ENCODE measurements at regions not wholly inside any gene's neighbourhood (a gene's known extent, or its start where the extent isn't known, plus 50 kb on each side); places are given as distances from the start of the nearest gene placed in this dataset.

DNA sequence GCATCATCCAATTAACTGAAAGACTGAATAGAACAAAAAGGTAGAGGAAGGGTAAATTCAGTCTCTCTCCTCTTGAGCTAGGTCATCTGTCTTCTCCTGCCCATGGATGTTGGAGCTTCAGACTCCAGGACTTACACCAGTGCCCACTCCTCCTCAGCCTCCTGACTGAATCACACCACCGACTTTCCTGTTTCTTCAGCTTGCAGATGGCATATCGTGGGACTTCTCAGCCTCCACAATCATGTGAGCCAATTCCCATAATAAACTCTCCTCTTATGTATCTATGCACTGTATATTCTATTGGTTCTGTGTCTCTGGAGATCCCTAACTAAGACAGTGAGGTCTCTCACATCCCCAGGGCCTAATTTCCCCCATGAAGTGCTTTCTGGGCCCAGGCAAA, 140.4 kb downstream of the CD47 start:
- no peak overlapping the region for H3K9ac ChIP-seq (replicated peaks; ENCODE audit: extremely low read depth, insufficient read depth, low read length)
- DNase-seq (ENCODE audit: low read depth, low spot score), result no peak
- BruUV-seq (replicated peaks), result no TSS peak
- dilution Hi-C loops (cut with MboI; ENCODE audit: extremely low pct_ligation_motif_present, low sequenced_read_pairs), result no loop called here
- no peak overlapping the region for H3K4me3 ChIP-seq (replicated peaks in 1 of 3; ENCODE audit: insufficient read depth in 1 of 3, low read depth in 1 of 3, low read length in 3 of 3)
- H3K9me3 ChIP-seq (replicated peaks; ENCODE audit: control insufficient read depth, insufficient read depth, low read length), result no peaks in the 10 kb centered on the region
- no peak overlapping the region for H3K27ac ChIP-seq (ENCODE audit: insufficient read depth, low read depth, low read length)
- TF ChIP-seq FOS (IDR thresholded peaks at IDR 0.05; ENCODE audit: borderline replicate concordance, insufficient read depth, low read length) (no peak), EZH2 (IDR thresholded peaks at IDR 0.05; ENCODE audit: borderline replicate concordance, low read depth, low read length, severe bottlenecking) (no peak), POLR2A (IDR thresholded peaks at IDR 0.05; ENCODE audit: low read depth, low read length) (no peak), GATA2 (IDR thresholded peaks at IDR 0.05; ENCODE audit: insufficient read depth, insufficient read length, low read depth, low read length) (no peak), POLR2AphosphoS5 (IDR thresholded peaks at IDR 0.05; ENCODE audit: insufficient read depth, low read depth, low read length) (no peak)
- TF ChIP-seq, protein P1, sequence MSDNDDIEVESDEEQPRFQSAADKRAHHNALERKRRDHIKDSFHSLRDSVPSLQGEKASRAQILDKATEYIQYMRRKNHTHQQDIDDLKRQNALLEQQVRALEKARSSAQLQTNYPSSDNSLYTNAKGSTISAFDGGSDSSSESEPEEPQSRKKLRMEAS (IDR thresholded peaks at IDR 0.05; ENCODE audit: insufficient read depth, insufficient read length), result no peak
- TF ChIP-seq, protein P2, sequence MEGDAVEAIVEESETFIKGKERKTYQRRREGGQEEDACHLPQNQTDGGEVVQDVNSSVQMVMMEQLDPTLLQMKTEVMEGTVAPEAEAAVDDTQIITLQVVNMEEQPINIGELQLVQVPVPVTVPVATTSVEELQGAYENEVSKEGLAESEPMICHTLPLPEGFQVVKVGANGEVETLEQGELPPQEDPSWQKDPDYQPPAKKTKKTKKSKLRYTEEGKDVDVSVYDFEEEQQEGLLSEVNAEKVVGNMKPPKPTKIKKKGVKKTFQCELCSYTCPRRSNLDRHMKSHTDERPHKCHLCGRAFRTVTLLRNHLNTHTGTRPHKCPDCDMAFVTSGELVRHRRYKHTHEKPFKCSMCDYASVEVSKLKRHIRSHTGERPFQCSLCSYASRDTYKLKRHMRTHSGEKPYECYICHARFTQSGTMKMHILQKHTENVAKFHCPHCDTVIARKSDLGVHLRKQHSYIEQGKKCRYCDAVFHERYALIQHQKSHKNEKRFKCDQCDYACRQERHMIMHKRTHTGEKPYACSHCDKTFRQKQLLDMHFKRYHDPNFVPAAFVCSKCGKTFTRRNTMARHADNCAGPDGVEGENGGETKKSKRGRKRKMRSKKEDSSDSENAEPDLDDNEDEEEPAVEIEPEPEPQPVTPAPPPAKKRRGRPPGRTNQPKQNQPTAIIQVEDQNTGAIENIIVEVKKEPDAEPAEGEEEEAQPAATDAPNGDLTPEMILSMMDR (IDR thresholded peaks at IDR 0.05; ENCODE audit: extremely low read depth in 1 of 2, insufficient read depth in 1 of 2, low read depth in 1 of 2, low read length in 2 of 2), result no peak
- FAIRE-seq, result no peak
- H4K20me1 ChIP-seq (replicated peaks; ENCODE audit: control insufficient read depth, extremely low read depth, insufficient read depth, low read length), result no peaks in the 10 kb centered on the region
- no peaks in the 10 kb centered on the region for H3K27me3 ChIP-seq (ENCODE audit: control insufficient read depth in 2 of 2, insufficient read depth in 2 of 2, low read length in 2 of 2)
- no peaks in the 10 kb centered on the region for H3K9me1 ChIP-seq (replicated peaks; ENCODE audit: control insufficient read depth, extremely low read depth, insufficient read depth, low read length)
- ChIA-PET CTCF (interaction anchor here (1.1 to 1.6 kb wide), 2 partner anchors 9 to 12 kb away, joined by 3 read pairs; no protein-coding TSS in a partner anchor), POLR2A (no interaction called here)
- intact Hi-C loops (cut with micrococcal nuclease), result no loop called here
- no peaks in the 10 kb centered on the region for H3K4me1 ChIP-seq (ENCODE audit: control insufficient read depth, extremely low read depth, insufficient read depth, low read length)
- H3K4me2 ChIP-seq (ENCODE audit: insufficient read depth, low read length), result no peak overlapping the region
- H3K36me3 ChIP-seq (ENCODE audit: control insufficient read depth in 2 of 2, extremely low read depth in 1 of 2, insufficient read depth in 2 of 2, low read length in 2 of 2), result no peaks in the 10 kb centered on the region
- no peaks in the 10 kb centered on the region for H3K79me2 ChIP-seq (ENCODE audit: control insufficient read depth, insufficient read depth, low read length)
- H2AFZ ChIP-seq (ENCODE audit: low read depth, low read length), result no peak overlapping the region
